ENCODE measurements at regions not wholly inside any gene's neighbourhood (a gene's known extent, or its start where the extent isn't known, plus 50 kb on each side); places are given as distances from the start of the nearest gene placed in this dataset.

GRCh38 chrX:4435905-4436304, 722.5 kb upstream of the PRKX start:
- no peaks in the 10 kb centered on the region for H3K27me3 ChIP-seq (ENCODE audit: control insufficient read depth, insufficient read depth, low read length)
- no peaks in the 10 kb centered on the region for H3K36me3 ChIP-seq (ENCODE audit: control insufficient read depth, insufficient read depth, low read length)
- H3K27ac ChIP-seq (ENCODE audit: low read length): no peak overlapping the region
- no peaks in the 10 kb centered on the region for H3K9me3 ChIP-seq (ENCODE audit: control insufficient read depth, low read depth, low read length)
- H3K4me1 ChIP-seq (ENCODE audit: control insufficient read depth, insufficient read depth, low read length): no peaks in the 10 kb centered on the region
- DNase-seq: peak in 1 of 2 donors; percentile 3
- no peak overlapping the region for H3K4me3 ChIP-seq (ENCODE audit: low read length)
- no CpG with 5 or more reads among the region's 4 CpGs for WGBS (ENCODE audit: insufficient coverage, low lambda C conversion rate)

DNA sequence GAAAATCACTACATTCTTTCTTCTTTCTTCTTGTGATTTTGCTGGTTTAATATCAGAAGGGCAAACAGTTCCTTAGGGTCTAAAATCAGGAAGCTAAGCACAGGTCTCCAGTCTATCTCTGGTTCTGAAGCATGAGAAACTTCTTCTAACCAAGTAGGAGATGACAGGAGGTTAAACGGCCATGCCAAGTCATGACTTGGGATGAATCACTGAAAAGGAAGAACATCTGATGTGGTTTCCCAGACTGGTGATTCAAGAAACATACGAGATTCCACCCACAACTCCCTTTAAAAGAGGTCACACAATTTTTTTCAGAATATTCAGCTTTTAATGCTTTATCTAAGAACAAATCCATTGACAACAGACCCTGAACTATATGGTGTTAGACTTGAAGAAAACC, 684.0 kb upstream of the PRKX start:
- no peaks in the 10 kb centered on the region for H3K9me3 ChIP-seq (ENCODE audit: control insufficient read depth, low read depth, low read length)
- no peaks in the 10 kb centered on the region for H3K27me3 ChIP-seq (ENCODE audit: control insufficient read depth, insufficient read depth, low read length)
- H3K4me1 ChIP-seq (ENCODE audit: control insufficient read depth, insufficient read depth, low read length): no peaks in the 10 kb centered on the region
- 100% methylated on average over 1 of the region's 2 CpGs for whole genome bisulfite sequencing (ENCODE audit: insufficient coverage, low lambda C conversion rate)
- no peaks in the 10 kb centered on the region for H3K36me3 ChIP-seq (ENCODE audit: control insufficient read depth, insufficient read depth, low read length)
- no peak overlapping the region for H3K27ac ChIP-seq (ENCODE audit: low read length)
- no peak for DNase-seq
- no peak overlapping the region for H3K4me3 ChIP-seq (ENCODE audit: low read length)

DNA sequence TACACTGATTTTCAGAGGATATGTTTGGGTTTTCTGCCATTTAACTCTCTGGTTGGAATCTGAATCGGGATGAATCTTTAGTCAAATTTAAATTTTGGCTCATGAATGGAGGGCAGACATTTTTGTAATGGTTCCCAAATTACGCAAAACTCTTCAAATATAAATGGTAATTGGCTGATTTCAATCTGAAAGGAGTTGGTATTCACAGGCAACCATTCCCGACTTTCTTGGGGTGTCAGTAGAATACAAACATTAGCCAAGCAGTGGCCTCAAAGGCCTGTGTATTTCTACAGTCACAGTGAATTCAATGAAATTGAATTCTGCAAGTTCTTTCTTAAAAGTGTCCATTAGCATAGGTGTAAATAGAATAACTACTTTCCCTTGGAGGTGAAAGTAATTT, 668.8 kb upstream of the PRKX start:
- Histone ChIP-seq H3K27me3 (ENCODE audit: control insufficient read depth, insufficient read depth, low read length) (no peaks in the 10 kb centered on the region), H3K4me3 (ENCODE audit: low read length) (no peak overlapping the region), H3K9me3 (ENCODE audit: control insufficient read depth, low read depth, low read length) (no peaks in the 10 kb centered on the region), H3K4me1 (ENCODE audit: control insufficient read depth, insufficient read depth, low read length) (no peaks in the 10 kb centered on the region), H3K27ac (ENCODE audit: low read length) (no peak overlapping the region), H3K36me3 (ENCODE audit: control insufficient read depth, insufficient read depth, low read length) (no peaks in the 10 kb centered on the region)
- DNase-seq: no peak
- WGBS (ENCODE audit: insufficient coverage, low lambda C conversion rate): 20% methylated on average over 1 of the region's 3 CpGs

GRCh38 chrX:4380710-4381109, 667.3 kb upstream of the PRKX start:
- Histone ChIP-seq H3K4me3 (ENCODE audit: low read length) (no peak overlapping the region), H3K36me3 (ENCODE audit: control insufficient read depth, insufficient read depth, low read length) (no peaks in the 10 kb centered on the region), H3K27me3 (ENCODE audit: control insufficient read depth, insufficient read depth, low read length) (no peaks in the 10 kb centered on the region), H3K9me3 (ENCODE audit: control insufficient read depth, low read depth, low read length) (no peaks in the 10 kb centered on the region), H3K4me1 (ENCODE audit: control insufficient read depth, insufficient read depth, low read length) (no peaks in the 10 kb centered on the region), H3K27ac (ENCODE audit: low read length) (no peak overlapping the region)
- DNase-seq: no peak

- H3K4me3 ChIP-seq (ENCODE audit: low read length): no peak overlapping the region
- no peak for DNase-seq
Measured at GRCh38 chrX:4379071-4379470, 665.6 kb upstream of the PRKX start.

DNA sequence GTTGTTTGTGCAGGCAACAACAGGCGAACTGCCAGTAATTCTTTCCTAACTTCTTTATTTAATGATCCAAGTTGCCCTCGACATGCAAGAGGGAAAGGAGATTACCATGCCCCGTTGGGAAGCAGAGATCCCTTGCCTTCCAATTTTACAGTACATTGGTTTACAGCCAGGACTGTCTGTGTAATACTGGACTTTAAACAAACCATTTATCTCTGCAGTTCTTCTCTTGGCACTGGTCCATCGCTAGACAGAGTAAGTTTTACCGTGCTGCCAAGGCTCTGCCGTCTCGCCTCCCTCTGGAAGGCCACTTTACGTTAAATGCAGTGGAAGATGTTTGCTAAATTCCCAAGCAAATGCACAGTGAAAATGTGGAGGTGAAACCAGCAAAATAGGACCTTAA, 660.3 kb upstream of the PRKX start:
- DNase-seq: peak in 1 of 2 donors; percentile 1
- no CpG with 5 or more reads among the region's 8 CpGs for WGBS (ENCODE audit: insufficient coverage, low lambda C conversion rate)
- no peaks in the 10 kb centered on the region for H3K36me3 ChIP-seq (ENCODE audit: control insufficient read depth, insufficient read depth, low read length)
- H3K27me3 ChIP-seq (ENCODE audit: control insufficient read depth, insufficient read depth, low read length): no peaks in the 10 kb centered on the region
- H3K9me3 ChIP-seq (ENCODE audit: control insufficient read depth, low read depth, low read length): no peaks in the 10 kb centered on the region
- no peaks in the 10 kb centered on the region for H3K4me1 ChIP-seq (ENCODE audit: control insufficient read depth, insufficient read depth, low read length)
- H3K4me3 ChIP-seq (ENCODE audit: low read length): no peak overlapping the region
- H3K27ac ChIP-seq (ENCODE audit: low read length): no peak overlapping the region

More at GRCh38 chrX:4379071-4379470, 665.6 kb upstream of the PRKX start:
- no peaks in the 10 kb centered on the region for H3K4me1 ChIP-seq (ENCODE audit: control insufficient read depth, insufficient read depth, low read length)
- H3K27me3 ChIP-seq (ENCODE audit: control insufficient read depth, insufficient read depth, low read length): no peaks in the 10 kb centered on the region
- WGBS (ENCODE audit: insufficient coverage, low lambda C conversion rate): no CpG with 5 or more reads among the region's 1 CpG
- H3K9me3 ChIP-seq (ENCODE audit: control insufficient read depth, low read depth, low read length): no peaks in the 10 kb centered on the region
- no peak overlapping the region for H3K27ac ChIP-seq (ENCODE audit: low read length)
- H3K36me3 ChIP-seq (ENCODE audit: control insufficient read depth, insufficient read depth, low read length): no peaks in the 10 kb centered on the region

DNA sequence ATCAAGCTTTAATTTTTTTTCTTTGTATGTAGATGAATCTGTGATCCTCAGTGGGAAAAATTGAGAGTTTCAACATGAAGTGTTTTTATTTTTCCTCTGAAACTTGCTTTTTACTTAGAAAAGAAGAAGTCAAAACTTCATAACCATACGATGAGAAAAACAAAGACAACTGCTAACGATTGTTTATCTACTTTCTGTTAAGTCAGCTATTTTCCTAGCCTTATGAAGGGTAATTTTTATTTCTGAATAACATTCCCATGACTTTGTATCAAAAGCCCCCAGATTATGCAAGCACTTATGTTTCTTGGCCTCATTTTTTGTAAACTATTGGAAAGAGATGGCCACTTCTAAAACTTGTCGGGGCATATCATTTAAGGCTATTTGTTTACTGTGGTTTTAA, 645.1 kb upstream of the PRKX start:
- DNase-seq: no peak
- Histone ChIP-seq H3K4me1 (ENCODE audit: control insufficient read depth, insufficient read depth, low read length) (no peaks in the 10 kb centered on the region), H3K36me3 (ENCODE audit: control insufficient read depth, insufficient read depth, low read length) (no peaks in the 10 kb centered on the region), H3K4me3 (ENCODE audit: low read length) (no peak overlapping the region), H3K27me3 (ENCODE audit: control insufficient read depth, insufficient read depth, low read length) (no peaks in the 10 kb centered on the region), H3K9me3 (ENCODE audit: control insufficient read depth, low read depth, low read length) (no peaks in the 10 kb centered on the region), H3K27ac (ENCODE audit: low read length) (no peak overlapping the region)
- 71% methylated on average over 1 of the region's 3 CpGs for WGBS (ENCODE audit: insufficient coverage, low lambda C conversion rate)

- Histone ChIP-seq H3K4me3 (ENCODE audit: low read length) (no peak overlapping the region), H3K27ac (ENCODE audit: low read length) (no peak overlapping the region), H3K4me1 (ENCODE audit: control insufficient read depth, insufficient read depth, low read length) (no peaks in the 10 kb centered on the region), H3K36me3 (ENCODE audit: control insufficient read depth, insufficient read depth, low read length) (no peaks in the 10 kb centered on the region), H3K27me3 (ENCODE audit: control insufficient read depth, insufficient read depth, low read length) (no peaks in the 10 kb centered on the region), H3K9me3 (ENCODE audit: control insufficient read depth, low read depth, low read length) (no peaks in the 10 kb centered on the region)
- DNase-seq: no peak
- WGBS (ENCODE audit: insufficient coverage, low lambda C conversion rate): no CpG with 5 or more reads among the region's 5 CpGs
Measured at GRCh38 chrX:4322916-4323315, 609.5 kb upstream of the PRKX start.

- H3K4me1 ChIP-seq (ENCODE audit: control insufficient read depth, insufficient read depth, low read length): no peaks in the 10 kb centered on the region
- H3K36me3 ChIP-seq (ENCODE audit: control insufficient read depth, insufficient read depth, low read length): no peaks in the 10 kb centered on the region
- no peak for DNase-seq
- no peak overlapping the region for H3K4me3 ChIP-seq (ENCODE audit: low read length)
- no peak overlapping the region for H3K27ac ChIP-seq (ENCODE audit: low read length)
- no peaks in the 10 kb centered on the region for H3K9me3 ChIP-seq (ENCODE audit: control insufficient read depth, low read depth, low read length)
- H3K27me3 ChIP-seq (ENCODE audit: control insufficient read depth, insufficient read depth, low read length): no peaks in the 10 kb centered on the region
- WGBS (ENCODE audit: insufficient coverage, low lambda C conversion rate): 33% methylated on average over 1 of the region's 9 CpGs
Measured at GRCh38 chrX:4320436-4320947, 607.0 kb upstream of the PRKX start.

DNA sequence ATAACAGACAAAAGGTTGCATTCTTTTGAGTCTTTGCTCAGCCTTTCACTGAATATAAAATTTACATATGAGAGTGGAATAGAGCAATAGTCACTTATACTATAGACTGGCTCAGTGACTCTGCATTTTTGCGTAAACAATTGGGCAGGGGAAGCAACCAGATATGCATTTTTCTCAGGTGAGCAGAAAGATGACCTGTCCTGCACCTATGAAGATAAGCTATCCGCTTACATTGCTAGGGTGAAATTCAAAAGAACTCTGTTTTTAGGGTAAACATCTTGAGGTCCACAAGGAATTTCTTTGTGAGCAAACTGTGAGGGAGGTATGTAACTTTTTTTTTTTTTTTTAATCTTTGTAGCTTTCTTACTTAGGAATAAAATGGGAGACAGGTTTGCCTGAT, 602.4 kb upstream of the PRKX start:
- no peaks in the 10 kb centered on the region for H3K9me3 ChIP-seq (ENCODE audit: control insufficient read depth, low read depth, low read length)
- H3K27ac ChIP-seq (ENCODE audit: low read length): no peak overlapping the region
- WGBS (ENCODE audit: insufficient coverage, low lambda C conversion rate): no CpG with 5 or more reads among the region's 2 CpGs
- no peaks in the 10 kb centered on the region for H3K36me3 ChIP-seq (ENCODE audit: control insufficient read depth, insufficient read depth, low read length)
- H3K27me3 ChIP-seq (ENCODE audit: control insufficient read depth, insufficient read depth, low read length): no peaks in the 10 kb centered on the region
- no peak overlapping the region for H3K4me3 ChIP-seq (ENCODE audit: low read length)
- no peak for DNase-seq
- H3K4me1 ChIP-seq (ENCODE audit: control insufficient read depth, insufficient read depth, low read length): no peaks in the 10 kb centered on the region

DNA sequence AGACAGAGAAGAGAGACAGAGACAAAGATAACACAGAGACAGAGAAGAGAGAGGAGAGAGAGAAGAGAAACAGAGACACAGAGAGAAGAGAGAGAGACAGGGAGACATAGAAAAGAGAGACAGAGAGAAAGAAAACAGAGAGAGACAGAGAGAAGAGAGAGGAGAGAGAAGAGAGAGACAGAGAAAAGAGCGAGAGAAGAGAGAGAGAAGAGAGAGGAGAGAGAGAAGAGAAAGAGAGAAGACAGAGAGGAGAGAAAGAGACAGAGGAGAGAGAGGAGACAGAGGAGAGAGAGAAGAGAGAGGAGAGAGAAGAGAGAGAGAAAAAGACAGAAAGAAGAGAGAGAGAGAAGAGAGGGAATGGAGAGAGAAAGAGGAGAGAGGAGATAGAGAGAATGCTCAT, 601.1 kb upstream of the PRKX start:
- Histone ChIP-seq H3K27ac (ENCODE audit: low read length) (no peak overlapping the region), H3K27me3 (ENCODE audit: control insufficient read depth, insufficient read depth, low read length) (no peaks in the 10 kb centered on the region), H3K36me3 (ENCODE audit: control insufficient read depth, insufficient read depth, low read length) (no peaks in the 10 kb centered on the region), H3K9me3 (ENCODE audit: control insufficient read depth, low read depth, low read length) (no peaks in the 10 kb centered on the region), H3K4me3 (ENCODE audit: low read length) (no peak overlapping the region), H3K4me1 (ENCODE audit: control insufficient read depth, insufficient read depth, low read length) (no peaks in the 10 kb centered on the region)
- no peak for DNase-seq
- 100% methylated on average over 1 of the region's 1 CpG for WGBS (ENCODE audit: insufficient coverage, low lambda C conversion rate)

All from large intestine (tissue), 3 donors.